ENCODE measurements at regions not wholly inside any gene's neighbourhood (a gene's known extent, or its start where the extent isn't known, plus 50 kb on each side); places are given as distances from the start of the nearest gene placed in this dataset.

DNA sequence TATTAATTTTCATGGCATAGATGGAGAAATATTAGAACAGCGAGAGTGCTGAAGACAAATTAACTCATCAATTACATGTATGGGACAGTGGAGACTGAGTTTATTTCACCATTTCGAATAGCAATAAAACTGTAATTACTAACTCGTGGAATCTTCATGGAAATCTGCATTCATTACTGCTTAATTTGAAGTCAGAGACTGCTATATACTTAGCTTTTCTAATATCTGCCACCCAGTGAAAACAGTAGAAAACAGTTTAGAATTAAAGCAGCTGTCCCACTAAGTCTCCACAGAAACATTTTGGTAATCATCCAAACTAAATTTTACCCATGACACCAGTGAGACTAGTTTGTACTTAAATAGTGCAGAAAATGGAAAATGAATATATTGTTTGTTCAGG is 56.8 kb downstream of the IZUMO3 start:
- Mint-ChIP-seq H3K4me3 (no peak overlapping the region), H3K9me3 (peaks cover 22% of the 10 kb centered on the region), H3K4me1 (ENCODE audit: low read depth) (no peaks in the 10 kb centered on the region), H3K36me3 (ENCODE audit: insufficient read depth) (no peaks in the 10 kb centered on the region), H3K27me3 (ENCODE audit: low read depth) (no peaks in the 10 kb centered on the region)
- ATAC-seq (no peak), DNase-seq (no peak)

GRCh38 chr9:24487946-24488345 is 57.8 kb downstream of the IZUMO3 start:
- Mint-ChIP-seq H3K4me1 (ENCODE audit: low read depth) (no peaks in the 10 kb centered on the region), H3K4me3 (no peak overlapping the region), H3K36me3 (ENCODE audit: insufficient read depth) (no peaks in the 10 kb centered on the region), H3K27me3 (ENCODE audit: low read depth) (no peaks in the 10 kb centered on the region), H3K9me3 (peaks cover 18% of the 10 kb centered on the region)
- no peak for ATAC-seq
- no peak for DNase-seq

- no peaks in the 10 kb centered on the region for H3K4me1 Mint-ChIP-seq (ENCODE audit: low read depth)
- no peak for ATAC-seq
- H3K27me3 Mint-ChIP-seq (ENCODE audit: low read depth): no peaks in the 10 kb centered on the region
- H3K9me3 Mint-ChIP-seq: peaks cover 18% of the 10 kb centered on the region
- H3K36me3 Mint-ChIP-seq (ENCODE audit: insufficient read depth): no peaks in the 10 kb centered on the region
- H3K4me3 Mint-ChIP-seq: no peak overlapping the region
- no peak for DNase-seq
These were observed 58.3 kb downstream of the IZUMO3 start for GRCh38 chr9:24487250-24487861.

DNA sequence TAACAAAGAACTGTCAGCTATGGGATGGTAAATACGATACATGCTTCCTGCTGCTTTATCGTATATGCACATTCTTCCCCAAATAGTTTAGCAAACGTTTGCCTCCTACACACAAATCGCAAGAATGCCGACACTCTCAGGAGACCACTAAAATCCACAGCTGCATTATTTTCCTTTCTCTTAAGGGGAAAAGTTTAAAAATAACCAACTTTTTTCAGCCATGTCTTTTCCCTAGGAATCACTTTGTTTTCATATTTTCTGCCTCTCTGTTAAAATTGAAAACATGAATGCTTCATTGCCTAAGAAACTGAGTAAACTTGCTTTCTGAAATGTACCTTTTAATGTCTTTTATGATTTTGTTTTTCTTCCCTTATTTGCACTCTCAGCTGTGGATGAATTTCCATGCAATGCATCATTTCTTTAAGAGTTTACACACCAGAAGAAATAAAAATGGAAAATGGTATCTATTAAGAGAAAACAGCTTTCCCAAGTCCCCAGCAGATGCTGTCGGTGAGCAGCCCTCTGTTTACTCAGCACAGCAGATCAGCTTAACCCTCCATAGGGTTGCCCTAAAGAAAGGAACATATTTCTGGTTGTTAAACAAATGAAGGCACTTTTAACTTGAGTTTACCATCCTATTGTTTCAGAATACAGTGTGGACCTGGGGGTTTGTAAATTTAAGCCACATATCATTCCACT is 66.2 kb downstream of the IZUMO3 start:
- no peaks in the 10 kb centered on the region for H3K4me1 Mint-ChIP-seq (ENCODE audit: low read depth)
- H3K36me3 Mint-ChIP-seq (ENCODE audit: insufficient read depth): no peaks in the 10 kb centered on the region

GRCh38 chr9:24464319-24464951 is 81.3 kb downstream of the IZUMO3 start:
- Mint-ChIP-seq H3K4me1 (ENCODE audit: low read depth) (no peaks in the 10 kb centered on the region), H3K36me3 (ENCODE audit: insufficient read depth) (no peaks in the 10 kb centered on the region), H3K27me3 (ENCODE audit: low read depth) (no peaks in the 10 kb centered on the region), H3K4me3 (no peak overlapping the region), H3K9me3 (peaks cover 12% of the 10 kb centered on the region)
- DNase-seq (no peak), ATAC-seq (no peak)

More for the DNA sequence above, 66.2 kb downstream of the IZUMO3 start:
- DNase-seq (no peak), ATAC-seq (no peak)
- Mint-ChIP-seq H3K4me3 (no peak overlapping the region), H3K27me3 (ENCODE audit: low read depth) (no peaks in the 10 kb centered on the region), H3K9me3 (peaks cover 12% of the 10 kb centered on the region)

DNA sequence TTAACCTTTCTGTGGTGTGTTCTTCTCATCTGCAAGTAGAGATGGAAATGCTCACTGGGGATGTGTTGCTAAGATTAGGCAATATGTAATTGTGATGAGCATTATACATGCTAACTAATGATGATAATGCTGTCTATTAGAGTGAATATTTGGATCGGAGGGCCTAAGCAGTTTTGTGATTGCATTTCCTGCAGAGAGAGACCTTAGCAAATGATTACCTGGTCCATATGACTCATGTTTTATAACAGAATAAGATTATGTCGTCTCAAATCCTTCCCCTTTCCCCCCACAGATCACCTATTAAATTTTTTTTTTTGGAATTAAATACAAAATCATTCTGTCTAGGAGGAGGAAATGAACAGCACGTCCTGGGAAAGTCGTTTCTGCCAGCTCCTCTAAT is 82.7 kb downstream of the IZUMO3 start:
- no peaks in the 10 kb centered on the region for H3K27me3 Mint-ChIP-seq (ENCODE audit: low read depth)
- no peaks in the 10 kb centered on the region for H3K36me3 Mint-ChIP-seq (ENCODE audit: insufficient read depth)
- no peak for ATAC-seq
- H3K4me3 Mint-ChIP-seq: no peak overlapping the region
- no peak for DNase-seq
- no peaks in the 10 kb centered on the region for H3K4me1 Mint-ChIP-seq (ENCODE audit: low read depth)
- peaks cover 12% of the 10 kb centered on the region for H3K9me3 Mint-ChIP-seq

DNA sequence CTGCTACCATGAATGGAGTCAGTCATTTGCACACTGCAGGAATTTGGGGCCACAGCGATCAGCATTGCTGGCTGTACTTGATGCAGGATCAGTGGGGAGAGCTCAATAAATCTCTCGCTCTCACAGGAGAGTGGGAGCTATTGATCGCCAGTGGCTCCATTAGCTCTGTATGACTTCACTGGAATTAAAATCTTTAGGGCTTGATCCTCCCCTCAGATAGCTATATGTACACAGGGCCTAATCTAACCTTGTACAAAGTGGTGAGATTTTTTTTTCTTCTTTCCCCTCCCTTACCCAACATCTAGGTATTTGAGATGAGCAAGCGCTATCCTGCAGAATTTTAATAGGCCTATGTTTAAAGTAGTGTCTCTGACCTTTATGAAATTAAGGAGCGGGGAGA is 84.9 kb downstream of the IZUMO3 start:
- Mint-ChIP-seq H3K4me1 (ENCODE audit: low read depth) (no peaks in the 10 kb centered on the region), H3K9me3 (peaks cover 6% of the 10 kb centered on the region), H3K4me3 (no peak overlapping the region)

DNA sequence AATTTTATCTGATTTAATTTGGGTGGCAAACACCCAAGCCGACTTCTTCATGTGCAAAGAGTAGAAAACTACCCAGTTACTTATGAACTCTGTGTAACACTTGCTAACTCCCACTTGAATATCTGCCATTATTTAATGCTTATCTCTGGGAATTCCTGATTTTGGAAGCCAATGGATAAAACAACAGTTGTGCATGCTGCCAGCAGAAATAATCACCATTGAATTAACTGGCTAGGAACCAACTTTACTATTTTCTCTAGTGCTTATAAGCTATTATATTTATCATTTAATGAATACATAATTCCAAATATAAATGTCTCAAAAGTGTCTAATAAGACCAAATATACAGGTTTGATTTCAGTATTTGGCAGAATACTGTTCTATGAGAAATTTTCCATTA is 85.7 kb downstream of the IZUMO3 start:
- ATAC-seq: no peak
- Mint-ChIP-seq H3K36me3 (ENCODE audit: insufficient read depth) (no peaks in the 10 kb centered on the region), H3K4me1 (ENCODE audit: low read depth) (no peaks in the 10 kb centered on the region), H3K27me3 (ENCODE audit: low read depth) (no peaks in the 10 kb centered on the region), H3K4me3 (no peak overlapping the region), H3K9me3 (peaks cover 4% of the 10 kb centered on the region)
- DNase-seq: no peak

More for the DNA sequence above, 84.9 kb downstream of the IZUMO3 start:
- H3K27me3 Mint-ChIP-seq (ENCODE audit: low read depth): no peaks in the 10 kb centered on the region
- DNase-seq (no peak), ATAC-seq (no peak)
- H3K36me3 Mint-ChIP-seq (ENCODE audit: insufficient read depth): no peaks in the 10 kb centered on the region

DNA sequence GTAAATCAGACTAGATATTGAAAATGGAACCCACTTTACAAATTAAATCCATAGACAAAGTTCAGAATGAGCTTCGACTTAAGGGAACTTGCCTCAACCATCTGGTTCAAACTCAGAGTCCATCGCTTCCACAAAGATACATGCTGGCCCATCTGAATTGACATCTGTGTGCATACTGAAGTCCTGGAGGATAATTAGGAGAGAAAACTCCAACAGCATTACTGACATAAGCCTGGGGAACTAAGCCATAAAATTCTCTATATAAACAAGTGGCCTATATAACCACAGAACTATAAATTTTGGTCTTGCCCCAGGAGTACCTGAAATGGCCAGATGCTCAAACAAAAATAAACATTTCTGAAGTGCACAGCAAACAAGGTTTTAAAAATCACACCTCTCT is 94.4 kb downstream of the IZUMO3 start:
- peaks cover 5% of the 10 kb centered on the region for H3K9me3 Mint-ChIP-seq
- H3K4me1 Mint-ChIP-seq (ENCODE audit: low read depth): no peaks in the 10 kb centered on the region
- H3K36me3 Mint-ChIP-seq (ENCODE audit: insufficient read depth): no peaks in the 10 kb centered on the region
- H3K27me3 Mint-ChIP-seq (ENCODE audit: low read depth): no peaks in the 10 kb centered on the region
- no peak overlapping the region for H3K4me3 Mint-ChIP-seq
- DNase-seq (no peak), ATAC-seq (no peak)

- no peak for ATAC-seq
- no peaks in the 10 kb centered on the region for H3K4me1 Mint-ChIP-seq (ENCODE audit: low read depth)
- H3K27me3 Mint-ChIP-seq (ENCODE audit: low read depth): no peaks in the 10 kb centered on the region
- H3K36me3 Mint-ChIP-seq (ENCODE audit: insufficient read depth): no peaks in the 10 kb centered on the region
- H3K4me3 Mint-ChIP-seq: no peak overlapping the region
- DNase-seq: no peak
- peaks cover 13% of the 10 kb centered on the region for H3K9me3 Mint-ChIP-seq
These were observed 95.7 kb downstream of the IZUMO3 start for GRCh38 chr9:24449976-24450375.

DNA sequence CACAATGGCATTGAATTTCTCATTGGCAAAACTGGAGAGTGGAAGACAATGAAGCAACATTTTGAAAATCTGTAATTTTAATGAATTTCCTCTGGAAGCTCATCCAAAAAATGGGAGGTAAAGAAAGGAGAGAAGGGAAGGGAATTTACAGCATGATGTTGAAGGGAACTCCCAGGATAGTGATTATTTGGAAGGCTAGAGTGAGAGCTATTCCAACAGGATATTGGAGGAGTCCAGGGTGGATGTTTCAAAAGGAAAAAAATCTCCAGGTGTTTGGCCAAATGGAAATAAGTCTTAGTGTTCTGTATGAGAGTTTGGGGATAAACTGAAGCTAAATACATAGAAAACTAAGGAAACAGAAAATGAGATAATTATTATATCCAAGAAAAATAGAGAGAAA is 106.2 kb downstream of the IZUMO3 start:
- no peak overlapping the region for H3K4me3 Mint-ChIP-seq
- no peak for ATAC-seq
- H3K9me3 Mint-ChIP-seq: peaks cover 22% of the 10 kb centered on the region
- DNase-seq: no peak
- no peaks in the 10 kb centered on the region for H3K4me1 Mint-ChIP-seq (ENCODE audit: low read depth)
- H3K36me3 Mint-ChIP-seq (ENCODE audit: insufficient read depth): no peaks in the 10 kb centered on the region
- no peaks in the 10 kb centered on the region for H3K27me3 Mint-ChIP-seq (ENCODE audit: low read depth)

GRCh38 chr9:24438876-24439275 is 106.8 kb downstream of the IZUMO3 start:
- no peak for DNase-seq
- H3K36me3 Mint-ChIP-seq (ENCODE audit: insufficient read depth): no peaks in the 10 kb centered on the region
- no peaks in the 10 kb centered on the region for H3K4me1 Mint-ChIP-seq (ENCODE audit: low read depth)
- H3K27me3 Mint-ChIP-seq (ENCODE audit: low read depth): no peaks in the 10 kb centered on the region
- H3K4me3 Mint-ChIP-seq: no peak overlapping the region
- peaks cover 24% of the 10 kb centered on the region for H3K9me3 Mint-ChIP-seq
- ATAC-seq: no peak

DNA sequence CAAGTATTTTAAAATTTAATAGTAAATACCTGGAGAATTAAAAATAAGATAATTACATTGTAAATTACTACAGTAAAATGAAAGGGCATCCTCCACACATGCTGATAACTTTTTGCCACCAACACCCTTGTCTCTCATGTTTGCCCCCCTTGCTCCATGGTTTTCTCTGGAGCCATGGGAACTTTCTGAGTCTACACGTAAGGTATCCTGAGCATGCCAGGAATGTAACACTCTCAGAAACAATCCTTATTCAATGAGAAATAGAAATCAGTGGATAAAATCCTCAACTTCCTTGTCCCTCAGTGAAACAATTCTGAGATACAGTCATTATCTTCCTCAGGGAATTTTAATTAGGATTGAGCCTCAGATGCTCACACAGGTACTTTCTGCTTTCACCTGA is 108.9 kb downstream of the IZUMO3 start:
- Mint-ChIP-seq H3K27me3 (ENCODE audit: low read depth) (no peaks in the 10 kb centered on the region), H3K4me1 (ENCODE audit: low read depth) (no peaks in the 10 kb centered on the region), H3K36me3 (ENCODE audit: insufficient read depth) (no peaks in the 10 kb centered on the region)

GRCh38 chr9:24434183-24434582 is 111.5 kb downstream of the IZUMO3 start:
- no peak overlapping the region for H3K4me3 Mint-ChIP-seq
- DNase-seq (no peak), ATAC-seq (no peak)
- H3K36me3 Mint-ChIP-seq (ENCODE audit: insufficient read depth): no peaks in the 10 kb centered on the region
- no peaks in the 10 kb centered on the region for H3K4me1 Mint-ChIP-seq (ENCODE audit: low read depth)
- peaks cover 22% of the 10 kb centered on the region for H3K9me3 Mint-ChIP-seq
- no peaks in the 10 kb centered on the region for H3K27me3 Mint-ChIP-seq (ENCODE audit: low read depth)

More for the DNA sequence above, 108.9 kb downstream of the IZUMO3 start:
- no peak overlapping the region for H3K4me3 Mint-ChIP-seq
- peaks cover 21% of the 10 kb centered on the region for H3K9me3 Mint-ChIP-seq
- DNase-seq: no peak
- ATAC-seq: no peak

GRCh38 chr9:24416136-24416535 is 129.6 kb downstream of the IZUMO3 start:
- ATAC-seq (no peak), DNase-seq (no peak)
- H3K4me3 Mint-ChIP-seq: no peak overlapping the region
- H3K4me1 Mint-ChIP-seq (ENCODE audit: low read depth): no peaks in the 10 kb centered on the region
- peaks cover 20% of the 10 kb centered on the region for H3K9me3 Mint-ChIP-seq
- H3K36me3 Mint-ChIP-seq (ENCODE audit: insufficient read depth): no peaks in the 10 kb centered on the region
- no peaks in the 10 kb centered on the region for H3K27me3 Mint-ChIP-seq (ENCODE audit: low read depth)

All from activated T-cell treated with anti-CD3 and anti-CD28 coated beads, Interleukin-2, amount 50 U/mL, for 4 hours (primary cell).